ENCODE measurements at regions not wholly inside any gene's neighbourhood (a gene's known extent, or its start where the extent isn't known, plus 50 kb on each side); places are given as distances from the start of the nearest gene placed in this dataset.

DNA sequence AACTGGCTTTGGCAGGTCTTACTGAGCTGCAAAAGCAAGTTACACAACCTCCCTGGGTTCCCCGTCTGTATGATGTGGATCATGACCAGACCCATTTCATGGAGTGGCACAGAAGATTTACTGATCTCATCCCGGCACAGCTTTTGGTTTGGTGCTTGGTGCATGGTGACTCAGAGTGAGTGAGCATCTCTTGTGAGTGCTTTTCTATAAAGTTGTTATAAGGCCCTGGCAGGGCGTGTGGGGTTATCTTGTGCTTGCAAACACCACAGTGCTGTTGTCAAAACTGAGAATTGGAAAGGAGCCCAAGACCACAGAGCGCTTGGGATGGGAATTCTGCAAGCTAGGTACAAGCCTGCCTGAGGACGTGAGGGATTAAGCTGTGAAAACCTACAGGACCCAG, 425.2 kb downstream of the GADD45G start:
- H3K4me3 ChIP-seq (ENCODE audit: low read length) = no peak overlapping the region
- no peak for DNase-seq (ENCODE audit: low read depth, low spot score)

DNA sequence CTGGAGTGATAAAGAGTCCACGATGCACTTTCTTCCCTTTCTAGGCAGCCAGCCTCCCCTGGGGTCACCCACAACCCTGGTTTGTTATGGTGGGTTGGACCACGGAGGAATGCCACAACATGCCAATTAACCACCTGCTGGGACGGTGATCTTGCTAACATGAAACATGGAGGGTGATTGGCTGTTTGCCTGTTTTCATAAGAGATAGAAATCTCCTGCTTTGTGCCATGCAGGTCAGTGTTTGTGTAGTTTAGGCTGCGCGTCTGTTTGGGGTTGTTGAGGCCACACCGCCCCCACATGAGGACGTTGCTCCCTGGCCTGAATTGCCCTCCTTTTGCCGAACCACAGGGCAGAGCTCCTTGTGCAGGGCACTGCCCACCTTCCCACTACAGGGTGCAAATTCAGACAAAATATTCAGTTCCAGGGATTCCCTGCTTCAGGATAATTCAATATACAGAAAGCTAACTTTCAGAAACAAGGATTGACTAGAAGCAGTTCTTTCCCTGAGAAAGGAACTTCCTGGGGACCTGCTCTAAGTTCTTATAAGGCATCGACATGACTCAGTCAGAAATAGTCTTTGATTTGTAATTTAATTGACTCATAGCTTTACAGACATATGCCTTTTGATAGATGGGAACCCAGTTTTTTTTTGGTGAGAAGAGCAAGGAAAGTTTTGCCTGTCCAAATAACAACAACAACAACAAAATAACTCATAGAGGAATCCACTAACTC, 427.6 kb downstream of the GADD45G start:
- no peak for DNase-seq (ENCODE audit: low read depth, low spot score)
- H3K4me3 ChIP-seq (ENCODE audit: low read length) = no peak overlapping the region

DNA sequence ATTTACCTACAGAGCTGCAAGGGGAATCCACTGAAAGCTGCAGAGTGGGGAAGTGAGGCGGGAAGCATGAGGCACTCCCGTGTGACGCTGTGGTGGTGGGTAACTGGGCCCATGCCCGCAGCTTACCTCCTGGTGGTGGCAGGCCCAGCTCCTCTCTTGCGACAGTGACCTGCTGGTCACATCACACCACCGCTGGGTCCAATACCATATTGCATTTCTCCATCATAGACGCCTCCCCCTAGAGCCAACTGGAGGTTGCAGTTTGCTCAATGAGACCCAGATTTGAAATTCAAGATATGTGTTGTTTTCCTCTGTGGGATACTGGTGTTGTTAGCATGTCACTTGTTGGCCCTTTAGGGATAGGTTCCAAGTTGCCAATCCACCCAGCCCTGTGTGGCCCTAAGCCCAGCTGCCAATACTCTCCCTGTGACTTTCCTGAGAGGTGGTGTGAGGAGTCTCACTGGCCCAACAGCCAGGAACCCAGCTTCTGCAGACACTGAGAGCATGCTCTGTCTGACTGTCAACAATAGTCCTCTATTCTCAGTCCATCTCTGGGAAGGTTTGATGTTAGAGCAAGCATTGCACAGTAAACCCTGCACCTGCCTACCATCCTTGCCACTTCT, 428.3 kb downstream of the GADD45G start:
- DNase-seq (ENCODE audit: low read depth, low spot score) = no peak

DNA sequence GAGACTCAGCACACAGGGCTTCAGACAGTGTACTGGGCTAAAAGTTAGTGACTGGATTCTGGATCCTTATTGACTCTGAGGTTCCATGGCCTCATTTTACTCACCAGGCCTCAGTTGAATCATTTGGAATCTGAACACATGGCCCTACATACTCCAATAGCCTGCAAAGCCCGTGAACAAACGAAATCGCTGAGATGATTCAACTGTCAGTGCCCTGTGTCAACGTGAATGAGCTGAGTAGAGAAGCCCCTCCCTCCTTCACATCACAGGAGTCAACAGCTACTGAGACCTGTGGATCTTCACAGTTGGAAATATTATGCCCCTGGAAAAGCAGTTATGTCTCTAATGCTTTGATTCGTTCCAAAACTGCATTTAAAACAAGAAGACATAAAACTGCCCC, 429.3 kb downstream of the GADD45G start:
- no peak for DNase-seq (ENCODE audit: low read depth, low spot score)
- no peak overlapping the region for H3K4me3 ChIP-seq (ENCODE audit: low read length)

More for the DNA sequence above, 428.3 kb downstream of the GADD45G start:
- H3K4me3 ChIP-seq (ENCODE audit: low read length) = no peak overlapping the region

DNA sequence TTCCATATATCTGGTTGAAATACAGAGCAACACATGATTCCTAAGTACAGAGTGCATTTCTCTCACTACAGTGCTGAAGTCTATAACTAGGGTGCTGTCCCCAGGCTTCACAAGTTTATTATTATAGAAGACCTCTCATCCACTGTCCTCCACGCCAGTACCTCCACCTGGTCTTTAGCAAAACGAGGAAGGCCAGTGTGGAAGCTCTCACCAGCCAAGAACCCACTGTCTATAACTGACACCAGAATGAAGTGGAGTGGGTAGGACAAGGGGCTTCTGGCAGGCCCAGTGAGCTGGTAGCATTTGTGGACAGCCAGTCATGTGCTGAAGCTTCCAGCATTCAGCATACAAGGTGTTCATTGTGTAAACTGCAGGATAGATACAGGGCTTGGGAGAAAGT, 430.7 kb downstream of the GADD45G start:
- H3K4me3 ChIP-seq (ENCODE audit: low read length) = no peak overlapping the region
- no peak for DNase-seq (ENCODE audit: low read depth, low spot score)

DNA sequence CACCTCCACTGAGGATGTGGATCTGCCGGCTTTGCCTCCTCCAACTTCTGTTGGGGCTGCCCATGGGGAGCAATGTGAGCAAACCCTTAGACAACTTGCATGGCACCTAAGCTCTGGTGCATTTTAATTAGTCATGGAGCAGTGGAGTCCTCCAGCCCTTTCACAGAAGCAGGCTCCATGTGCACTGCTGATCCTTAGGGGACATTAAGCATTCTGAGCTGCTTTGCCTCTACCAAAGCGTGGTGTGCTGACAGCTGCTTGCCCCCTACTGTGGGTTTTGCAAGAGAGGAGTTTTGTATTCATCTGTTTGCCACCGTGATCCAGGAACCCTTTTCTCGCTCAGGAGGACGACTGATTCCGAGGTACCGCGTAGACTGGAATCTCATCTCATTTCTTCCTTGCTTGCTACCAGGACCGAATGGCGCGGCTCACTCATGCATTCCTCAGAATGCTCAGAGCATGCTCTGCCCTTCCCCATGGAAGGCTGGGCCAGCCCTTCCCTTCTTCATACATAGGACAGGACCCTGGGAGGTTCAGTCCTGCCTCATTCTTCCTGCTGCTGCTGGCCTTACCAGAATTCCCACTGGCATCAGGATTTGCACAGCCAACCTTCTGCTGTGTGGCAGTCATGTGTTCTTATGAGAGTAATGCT, 432.5 kb downstream of the GADD45G start:
- no peak overlapping the region for H3K4me3 ChIP-seq (ENCODE audit: low read length)
- DNase-seq (ENCODE audit: low read depth, low spot score) = no peak

DNA sequence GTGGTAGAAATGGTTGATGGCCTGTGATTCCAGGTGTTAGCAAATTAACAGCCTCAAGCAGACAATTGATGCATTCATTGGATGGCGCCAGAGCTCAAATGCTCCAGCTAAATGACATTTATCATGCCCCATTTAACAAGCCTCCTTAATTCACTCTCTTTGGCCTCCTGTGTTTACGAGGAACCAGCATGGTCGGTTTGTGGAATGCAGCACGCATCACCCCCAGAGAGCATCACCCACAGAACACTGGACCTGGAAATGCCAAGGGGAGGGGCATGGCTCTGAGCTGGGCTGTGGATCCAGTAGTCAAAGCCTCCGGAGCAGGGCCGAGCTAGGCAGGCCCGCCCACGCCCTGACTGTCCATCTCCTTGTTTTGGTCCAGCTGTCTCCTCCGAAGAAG, 434.0 kb downstream of the GADD45G start:
- DNase-seq (ENCODE audit: low read depth, low spot score) = no peak

DNA sequence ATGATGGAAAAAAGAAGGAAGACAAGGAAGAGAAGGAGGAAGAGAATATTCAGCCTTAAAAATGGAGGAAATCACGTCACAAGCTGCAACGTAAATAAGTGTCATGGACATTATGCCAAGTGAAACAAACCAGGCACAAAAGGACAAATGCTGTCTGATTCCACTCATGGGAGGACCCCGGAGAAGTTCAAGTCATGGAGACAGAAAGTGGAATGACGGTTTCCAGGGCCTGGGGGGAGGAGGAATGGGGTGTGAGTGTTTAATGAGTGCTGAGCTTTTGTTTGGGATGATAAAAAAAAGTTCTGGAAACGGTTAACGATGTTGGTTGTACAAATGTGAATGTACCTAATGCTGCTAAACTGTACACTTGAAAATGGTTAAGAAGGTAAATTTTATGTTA, 439.5 kb downstream of the GADD45G start:
- DNase-seq (ENCODE audit: low read depth, low spot score) = no peak
- H3K4me3 ChIP-seq (ENCODE audit: low read length) = no peak overlapping the region

More for the DNA sequence above, 434.0 kb downstream of the GADD45G start:
- no peak overlapping the region for H3K4me3 ChIP-seq (ENCODE audit: low read length)

DNA sequence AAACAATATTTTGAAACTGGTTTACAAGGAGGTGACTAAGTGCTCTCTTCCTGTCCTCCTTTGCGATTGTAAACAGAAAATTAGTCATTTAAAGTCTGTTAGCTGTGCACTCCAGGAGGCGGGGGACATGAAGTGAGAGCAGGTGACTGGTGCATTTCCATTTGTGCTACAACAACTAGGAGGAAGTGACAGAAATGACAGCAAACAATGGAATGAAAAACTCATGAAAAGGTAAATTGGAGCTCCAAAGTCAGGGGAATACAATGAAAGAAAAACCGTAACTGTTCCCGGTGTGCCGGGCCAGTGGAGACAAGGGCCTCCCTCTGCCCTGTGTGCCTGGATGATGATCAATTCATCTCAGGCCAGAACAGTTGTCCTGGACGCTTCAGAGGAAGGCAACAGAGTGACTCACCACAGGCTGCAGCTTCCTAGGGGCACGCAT, 439.9 kb downstream of the GADD45G start:
- no peak for DNase-seq (ENCODE audit: low read depth, low spot score)
- H3K4me3 ChIP-seq (ENCODE audit: low read length) = no peak overlapping the region

DNA sequence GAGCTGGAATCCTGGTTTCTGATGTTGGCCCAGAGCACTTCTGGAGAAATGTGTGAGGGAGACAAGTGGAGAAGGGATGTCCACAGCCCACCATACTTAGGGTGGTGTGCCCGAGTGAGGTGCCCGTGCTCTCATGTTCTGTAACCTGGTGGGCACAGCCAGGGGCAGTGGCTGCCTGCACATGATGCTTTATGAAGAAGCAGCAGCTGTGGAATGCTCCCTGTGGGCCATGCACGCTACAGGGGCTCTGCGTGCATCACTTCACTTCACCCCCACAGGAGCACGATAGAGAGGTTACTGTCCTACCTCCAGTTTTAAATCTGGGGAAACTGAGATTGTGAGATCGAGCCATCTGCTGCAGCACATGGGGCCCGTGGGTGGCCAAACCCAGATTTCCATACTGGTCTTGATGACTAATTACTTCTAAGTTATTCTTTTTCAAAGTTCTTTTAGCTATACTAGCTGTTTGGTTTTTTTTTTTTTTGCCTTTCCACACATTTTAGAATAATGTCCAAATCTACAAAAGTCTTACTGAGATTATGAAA, 441.6 kb downstream of the GADD45G start:
- no peak for DNase-seq (ENCODE audit: low read depth, low spot score)
- no peak overlapping the region for H3K4me3 ChIP-seq (ENCODE audit: low read length)

DNA sequence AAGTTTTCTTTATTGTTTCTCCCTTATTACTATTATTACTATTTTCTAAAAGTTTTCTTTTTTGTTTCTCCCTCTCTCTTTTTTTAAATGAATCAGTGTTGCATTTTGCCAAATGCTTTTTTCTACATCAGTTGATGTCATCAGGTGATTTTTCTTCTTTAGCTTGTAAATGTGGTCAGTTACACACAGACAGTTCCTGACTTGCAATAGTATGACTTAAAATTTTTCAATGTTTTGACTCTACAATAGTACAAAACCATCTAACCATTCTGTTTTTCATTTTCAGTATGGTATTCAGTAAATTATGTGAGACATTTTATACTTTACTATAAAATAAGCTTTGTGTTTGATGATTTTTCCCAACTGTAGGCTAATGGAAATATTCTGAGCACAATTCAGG, 443.0 kb downstream of the GADD45G start:
- DNase-seq (ENCODE audit: low read depth, low spot score) = no peak
- H3K4me3 ChIP-seq (ENCODE audit: low read length) = no peak overlapping the region

DNA sequence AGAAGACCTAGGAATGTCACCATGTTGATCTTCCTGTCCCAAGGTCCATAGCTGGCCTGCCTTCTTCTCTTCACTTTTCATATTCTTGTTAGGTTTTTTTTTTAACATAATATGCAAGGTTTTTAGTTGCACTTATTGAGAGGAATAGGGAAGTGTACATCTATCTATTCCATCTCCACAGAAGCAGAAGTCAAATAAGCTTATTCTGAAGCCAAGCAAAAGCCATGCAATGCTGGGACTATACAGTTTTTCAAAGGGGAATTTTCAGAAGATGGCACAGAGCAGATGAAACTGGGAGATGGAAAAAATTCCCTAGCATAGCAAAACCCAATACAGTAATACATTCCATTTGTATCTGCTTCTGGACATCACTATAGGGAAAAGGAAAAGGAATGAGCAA, 447.6 kb downstream of the GADD45G start:
- no peak overlapping the region for H3K4me3 ChIP-seq (ENCODE audit: low read length)
- DNase-seq (ENCODE audit: low read depth, low spot score) = no peak

DNA sequence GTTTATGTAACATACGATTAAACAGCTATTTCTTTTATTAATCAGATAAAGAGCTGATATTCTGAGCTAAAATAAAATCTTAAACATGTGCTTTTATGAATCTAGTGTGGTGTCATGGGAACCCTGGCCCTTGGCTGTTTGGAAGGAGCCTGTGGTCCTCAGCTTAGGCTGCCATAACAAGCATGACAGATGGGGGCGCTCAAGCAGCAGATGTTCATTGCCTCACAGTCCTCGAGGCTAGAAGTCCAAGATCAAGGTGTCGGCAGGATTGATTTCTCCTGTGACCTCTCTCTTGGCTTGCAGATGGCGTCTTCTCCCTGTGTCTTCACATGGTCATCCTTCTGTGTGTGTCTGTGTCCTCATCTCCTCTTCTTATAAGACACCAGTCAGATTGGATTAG, 448.2 kb downstream of the GADD45G start:
- DNase-seq (ENCODE audit: low read depth, low spot score) = no peak

DNA sequence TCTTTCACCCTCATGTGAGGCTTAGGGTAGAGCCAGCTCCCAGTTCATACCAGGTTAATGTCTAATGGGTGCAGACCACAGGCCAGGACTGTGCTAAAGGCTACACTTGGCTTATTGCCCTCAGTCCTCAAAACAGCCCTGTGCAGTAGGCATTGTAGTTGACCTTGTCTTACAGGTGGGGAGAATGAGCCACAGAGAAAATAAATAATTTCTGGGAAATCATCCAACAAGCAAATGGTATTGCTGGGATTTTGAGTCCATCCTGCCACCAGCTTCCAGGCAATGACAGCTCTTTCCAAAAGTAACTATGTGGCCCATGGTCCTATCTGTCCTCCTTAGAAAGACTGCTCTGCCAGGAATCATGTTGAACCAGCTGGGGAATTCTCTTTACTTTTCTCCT, 450.0 kb downstream of the GADD45G start:
- DNase-seq (ENCODE audit: low read depth, low spot score) = no peak

More for the DNA sequence above, 448.2 kb downstream of the GADD45G start:
- no peak overlapping the region for H3K4me3 ChIP-seq (ENCODE audit: low read length)

DNA sequence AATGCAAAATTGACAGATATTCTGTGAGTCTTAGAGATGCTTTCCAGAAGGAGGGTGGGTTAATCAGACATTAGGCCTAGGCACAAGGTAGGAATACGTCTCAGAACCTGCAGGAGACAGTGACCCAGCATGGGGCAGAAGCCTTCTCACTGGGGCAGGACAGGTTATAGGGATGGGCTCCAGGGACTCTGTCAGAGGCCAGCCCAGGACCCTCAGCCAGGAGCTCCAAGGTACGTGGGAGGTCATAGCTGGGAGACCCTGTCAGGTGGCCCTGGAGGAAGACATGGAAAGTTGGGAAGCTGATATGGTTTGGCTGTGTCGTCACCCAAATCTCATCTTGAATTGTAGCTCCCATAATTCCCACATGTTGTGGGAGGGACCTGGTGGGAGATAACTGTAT, 450.4 kb downstream of the GADD45G start:
- no peak for DNase-seq (ENCODE audit: low read depth, low spot score)
- H3K4me3 ChIP-seq (ENCODE audit: low read length) = no peak overlapping the region

More for the DNA sequence above, 450.0 kb downstream of the GADD45G start:
- no peak overlapping the region for H3K4me3 ChIP-seq (ENCODE audit: low read length)

DNA sequence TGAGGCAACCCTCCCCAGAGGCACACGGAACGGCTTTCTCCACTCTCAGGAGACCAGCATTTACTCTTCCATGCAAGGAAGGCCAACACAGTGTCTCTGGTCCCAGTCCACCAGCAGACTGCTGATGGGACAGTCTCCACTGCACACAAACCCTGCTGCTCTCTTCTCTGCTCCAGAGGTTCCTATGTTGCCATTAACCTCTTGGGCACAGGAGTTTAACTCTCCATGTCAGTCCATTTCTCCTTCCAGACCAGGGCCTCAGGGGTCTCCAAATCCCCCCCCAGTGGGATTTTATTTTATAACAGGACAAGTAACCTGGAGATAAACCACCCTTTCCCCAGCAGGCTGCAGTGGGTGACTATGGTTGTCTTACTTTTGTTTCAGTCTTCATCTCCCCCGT, 452.5 kb downstream of the GADD45G start:
- no peak overlapping the region for H3K4me3 ChIP-seq (ENCODE audit: low read length)
- DNase-seq (ENCODE audit: low read depth, low spot score) = no peak

DNA sequence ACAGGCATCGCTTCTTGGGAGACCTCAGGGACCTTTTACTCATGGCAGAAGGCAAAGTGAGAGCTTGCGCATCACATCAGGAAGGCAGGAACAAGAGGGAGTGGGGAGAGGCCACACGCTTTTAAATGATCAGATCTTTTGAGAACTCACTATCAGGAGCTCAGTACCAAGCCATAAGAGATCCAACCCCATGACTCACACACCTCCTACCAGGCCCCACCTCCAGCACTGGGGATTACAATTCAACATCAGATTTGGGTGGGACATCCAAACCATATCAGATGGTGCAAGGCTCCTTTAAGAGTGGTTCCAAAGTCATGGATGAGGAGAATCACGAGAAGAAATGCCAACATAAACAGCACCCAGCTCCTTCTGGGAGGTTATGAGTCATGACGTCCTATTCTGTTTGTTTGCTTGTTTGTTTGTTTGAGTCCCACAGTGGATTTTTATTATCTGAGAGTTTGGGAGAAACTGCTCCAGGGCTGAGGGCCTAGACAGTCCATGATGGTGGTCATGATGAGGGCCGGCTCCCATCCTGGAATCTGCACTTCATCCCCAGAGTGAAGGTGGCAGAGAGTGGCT, 453.5 kb downstream of the GADD45G start:
- DNase-seq (ENCODE audit: low read depth, low spot score) = no peak

DNA sequence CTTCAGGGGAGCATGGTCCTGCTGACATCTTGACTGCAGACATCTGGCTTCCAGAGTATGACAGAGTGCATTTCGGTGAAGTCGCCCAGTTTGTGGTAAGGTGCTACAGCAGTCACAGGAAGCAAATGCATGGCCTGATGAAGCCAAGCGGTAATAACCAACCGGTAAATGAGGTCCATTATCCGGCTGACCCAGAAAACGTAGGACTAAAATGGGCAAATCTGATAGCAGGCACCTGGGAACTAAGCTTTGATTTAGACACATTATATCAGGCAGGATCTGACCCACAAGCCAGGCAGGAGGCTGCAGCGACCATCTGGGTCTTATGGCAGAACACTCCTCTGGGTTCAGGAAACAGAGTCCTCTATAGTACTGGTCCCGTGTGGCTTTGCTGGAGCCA, 454.6 kb downstream of the GADD45G start:
- no peak for DNase-seq (ENCODE audit: low read depth, low spot score)
- H3K4me3 ChIP-seq (ENCODE audit: low read length) = no peak overlapping the region

More for the DNA sequence above, 453.5 kb downstream of the GADD45G start:
- H3K4me3 ChIP-seq (ENCODE audit: low read length) = no peak overlapping the region

DNA sequence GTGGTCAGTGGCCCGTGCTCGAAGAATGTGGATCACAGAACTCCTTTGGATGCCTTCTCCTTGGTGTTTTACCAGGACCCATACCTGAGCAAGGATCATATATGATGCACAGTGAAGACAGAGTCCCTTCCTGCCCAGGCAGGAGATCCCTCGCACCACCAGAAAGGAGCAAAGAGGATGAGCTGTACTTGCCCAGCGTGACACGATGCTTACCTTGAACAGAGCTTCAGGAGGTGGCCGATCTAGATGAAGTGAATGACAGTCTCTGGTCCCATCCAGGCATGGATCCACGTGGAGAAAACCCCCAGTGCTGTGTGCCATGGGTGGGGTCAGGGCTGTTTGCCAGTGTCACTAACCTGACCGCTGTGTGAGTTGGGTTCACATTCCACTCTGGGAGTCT, 455.4 kb downstream of the GADD45G start:
- no peak overlapping the region for H3K4me3 ChIP-seq (ENCODE audit: low read length)
- DNase-seq (ENCODE audit: low read depth, low spot score) = no peak

DNA sequence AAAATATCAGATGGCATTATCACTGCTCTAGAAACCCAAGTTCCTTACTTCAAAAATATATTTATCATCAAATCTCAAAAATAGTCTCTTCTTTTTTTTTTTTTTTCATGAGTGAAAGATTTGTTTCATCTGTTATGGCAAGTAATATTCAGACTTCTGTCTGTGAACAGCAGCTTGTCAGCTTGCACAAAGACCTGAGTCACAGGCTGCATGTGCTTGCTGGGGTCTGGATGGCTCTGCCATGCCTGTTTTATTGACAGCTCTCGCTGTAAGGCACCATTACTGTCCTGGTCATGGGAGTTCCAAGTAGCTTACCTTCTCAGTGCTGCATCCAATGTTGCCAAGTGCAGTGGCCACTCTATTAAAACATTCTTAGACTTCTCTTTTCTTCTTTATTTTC, 456.4 kb downstream of the GADD45G start:
- no peak overlapping the region for H3K4me3 ChIP-seq (ENCODE audit: low read length)

More for the DNA sequence above, 456.4 kb downstream of the GADD45G start:
- no peak for DNase-seq (ENCODE audit: low read depth, low spot score)

Measured in Jurkat, Clone E6-1 (cell line).